Heart right ventricle (tissue), 16 donors: ENCODE measurements at regions not wholly inside any gene's neighbourhood (a gene's known extent, or its start where the extent isn't known, plus 50 kb on each side); places are given as distances from the start of the nearest gene placed in this dataset.

Source experiments
- ATAC-seq, 8 donors: fragments of 200-7000 bp; cut with Tn5 transposase; one replicate each; pipeline ENCODE4 v1.9.1; 2020; ENCODE audit warnings: mild to moderate bottlenecking in 8 of 8, moderate library complexity in 8 of 8, moderate number of reproducible peaks in 1 of 8
- DNase-seq, 2 donors: peaks; one replicate each; pipeline ENCODE4 v3.0.0-alpha.2; 2020
- H3K27ac ChIP-seq, 10 donors: fragments of 200-600 bp; sonication (generic) in 2 of 10; one replicate each; pipeline versions ENCODE4 v1.5.0 to v1.8.0; 2020 to 2022; ENCODE audit warnings: mild to moderate bottlenecking in 3 of 10
- H3K27me3 ChIP-seq, 7 donors: fragments of 200-600 bp; one replicate each; pipeline ENCODE4 v1.8.0; 2021 to 2022; ENCODE audit warnings: mild to moderate bottlenecking in 2 of 7
- H3K36me3 ChIP-seq, 9 donors: fragments of 200-600 bp; sonication (generic) in 1 of 9; one replicate each; pipeline versions ENCODE4 v1.5.0 to v1.8.0; 2020 to 2022; ENCODE audit warnings: mild to moderate bottlenecking in 2 of 9
- H3K4me1 ChIP-seq, 9 donors: fragments of 200-600 bp; sonication (generic) in 1 of 9; one replicate each; pipeline versions ENCODE4 v1.5.0 to v1.8.0; 2020 to 2022; ENCODE audit warnings: mild to moderate bottlenecking in 4 of 9
- H3K4me3 ChIP-seq, 10 donors: fragments of 200-600 bp; sonication (generic) in 2 of 10; one replicate each; pipeline versions ENCODE4 v1.5.0 to v1.8.0; 2020 to 2022; ENCODE audit warnings: mild to moderate bottlenecking in 7 of 10, moderate library complexity in 2 of 10
- H3K9me3 ChIP-seq, 11 donors: fragments of 200-600 bp in 10 of 11; sonication (generic) in 2 of 11; one replicate each; pipeline versions ENCODE4 v1.5.0 to v1.8.0; 2013 to 2022; ENCODE audit warnings: mild to moderate bottlenecking in 2 of 11, control low read depth in 1 of 11, moderate library complexity in 1 of 11
- CTCF ChIP-seq, 9 donors: fragments of 200-600 bp; sonication (generic) in 2 of 9; IDR thresholded peaks; one replicate each; pipeline versions ENCODE4 v1.5.0 to v1.8.0; 2021 to 2022; ENCODE audit warnings: antibody characterized with exemption in 9 of 9, mild to moderate bottlenecking in 5 of 9, moderate library complexity in 1 of 9
- WGBS, 2 donors: extraction: QIAGEN DNeasy Blood & Tissue Kit; methylation state at CpG; one replicate each; pipeline ENCODE4 v1.1.7; 2013; ENCODE audit warnings: inconsistent platforms in 1 of 2; 5-methylcytosine and 5-hydroxymethylcytosine counted together
- intact Hi-C, 10 donors: fragments of 100-400 bp; cut with DNase I; formaldehyde crosslinking; loops; one replicate each; pipeline versions ENCODE4 v1.11.1 to v1.14.2; 2022
- donor health status: Arrhythmogenic right ventricular cardiomyopathy.
- donor health status: ischemic (EF 13 %, LVEDD 7.1; RV severe dilation, severe dysfunction).
- donor health status: healthy with polysubstance abuse.
- donor health status: DM: no; HTN: yes; CAD: no.
- donor health status: DM: no; HTN: no; CAD: no.
- donor health status: ischemic (EF 25% LVEDD 6.9; RV normal size, moderate dysfunction).
- donor health status: ischemic (EF 25% LVEDD 5.7; RV mildly dilated, moderate dysfunction).
- donor health status: healthy.
- donor health status: DM: yes; HTN: yes; CAD: no.
- donor health status: Ischemic cardiomyopathy.
- donor health status: ischemic (EF 35%, LVEDD 5.7; RV mildly dilated, moderate dysfunction).
- donor health status: nonischemic (EF 11% LVEDD 7.7; RV severe dilation, severe dysfunction).
- donor health status: DM: yes; HTN: yes; CAD: no.
- donor health status: PGD.
- donor health status: ischemic (EF 29% LVEDD 5.4; RV normal size, mild dysfunction).
- donor health status: nonischemic (EF 23%, LVEDD 6.1; RV moderate dilation, normal function).

GRCh38 chr16:17817943-17818342, 347.2 kb upstream of the XYLT1 start:
- 64 to 71% methylated on average over 2 of the region's 2 CpGs for WGBS, 2 donors
- no peak overlapping the region for H3K4me3 ChIP-seq
- DNase-seq (no peak), ATAC-seq (no peak)
- H3K27me3 ChIP-seq = peaks cover 0 to 3% (median 0%) of the 10 kb centered on the region in 7 donors
- no peaks in the 10 kb centered on the region for H3K4me1 ChIP-seq
- H3K9me3 ChIP-seq = peaks cover 0 to 19% (median 11%) of the 10 kb centered on the region in 11 donors
- intact Hi-C loops = loop anchor here in 1 of 10 donors (2.0 kb wide), 1 partner anchor 19 kb away; no protein-coding TSS in a partner anchor
- no peak overlapping the region for H3K27ac ChIP-seq
- H3K36me3 ChIP-seq = no peaks in the 10 kb centered on the region
- TF ChIP-seq CTCF (IDR thresholded peaks at IDR 0.05) = no peak

- Histone ChIP-seq H3K4me1 (no peaks in the 10 kb centered on the region), H3K9me3 (peaks cover 0 to 19% (median 11%) of the 10 kb centered on the region in 11 donors), H3K4me3 (no peak overlapping the region), H3K27ac (no peak overlapping the region), H3K36me3 (no peaks in the 10 kb centered on the region), H3K27me3 (peaks cover 0 to 3% (median 0%) of the 10 kb centered on the region in 7 donors)
- WGBS, 2 donors = 33 to 55% methylated on average over 1 of the region's 1 CpG
- intact Hi-C loops = loop anchor here in 1 of 10 donors (2.0 kb wide), 1 partner anchor 20 kb away; no protein-coding TSS in a partner anchor
- DNase-seq (no peak), ATAC-seq (no peak)
- TF ChIP-seq CTCF (IDR thresholded peaks at IDR 0.05) = no peak
Measured at GRCh38 chr16:17817260-17817659, 346.5 kb upstream of the XYLT1 start.

- DNase-seq = no peak
- no peaks in the 10 kb centered on the region for H3K36me3 ChIP-seq
- H3K9me3 ChIP-seq = peaks cover 0 to 25% (median 11%) of the 10 kb centered on the region in 11 donors
- H3K4me3 ChIP-seq = no peak overlapping the region
- no peak for TF ChIP-seq CTCF (IDR thresholded peaks at IDR 0.05)
- 91 to 95% methylated on average over 1 of the region's 1 CpG for WGBS, 2 donors
- H3K27me3 ChIP-seq = peaks cover 0 to 7% (median 0%) of the 10 kb centered on the region in 7 donors
- intact Hi-C loops = no loop called here
- no peak overlapping the region for H3K27ac ChIP-seq
- ATAC-seq = no peak
- no peaks in the 10 kb centered on the region for H3K4me1 ChIP-seq
Measured at GRCh38 chr16:17812771-17813170, 342.0 kb upstream of the XYLT1 start.

GRCh38 chr16:17804857-17805256, 334.1 kb upstream of the XYLT1 start:
- TF ChIP-seq CTCF (IDR thresholded peaks at IDR 0.05) = no peak
- Histone ChIP-seq H3K36me3 (no peaks in the 10 kb centered on the region), H3K4me1 (no peaks in the 10 kb centered on the region), H3K4me3 (no peak overlapping the region), H3K9me3 (no peaks in the 10 kb centered on the region), H3K27me3 (peaks cover 0 to 42% (median 5%) of the 10 kb centered on the region in 7 donors), H3K27ac (no peak overlapping the region)
- no peak for ATAC-seq
- DNase-seq = no peak
- 61% methylated on average over 8 of the region's 8 CpGs for WGBS, 2 donors
- intact Hi-C loops = loop anchor here in 1 of 10 donors (10.0 kb wide), 1 partner anchor 60 kb away; no protein-coding TSS in a partner anchor
